SU-DHL-6 (cell line): ENCODE measurements at regions not wholly inside any gene's neighbourhood (a gene's known extent, or its start where the extent isn't known, plus 50 kb on each side); places are given as distances from the start of the nearest gene placed in this dataset.

Experiments used
- H2AFZ ChIP-seq: fragments of 200-600 bp; sonication (generic); 2 replicates; pipeline ENCODE4 v1.6.1; 2014; ENCODE audit warnings: low read depth, mild to moderate bottlenecking, moderate library complexity, mixed read lengths, antibody characterized with exemption, low read length; ENCODE audit not compliant: severe bottlenecking
- H3F3A ChIP-seq: fragments of 200-600 bp; shearing (Covaris generic); 2 replicates; pipeline ENCODE4 v1.6.0; 2016; ENCODE audit warnings: antibody characterized with exemption, mild to moderate bottlenecking; ENCODE audit not compliant: insufficient read depth
- H3K27ac ChIP-seq: fragments of 200-600 bp; sonication (generic); 2 replicates; pipeline ENCODE4 v1.5.1; 2016; ENCODE audit warnings: low read depth, mild to moderate bottlenecking, low read length, moderate library complexity, mixed read lengths
- H3K27me3 ChIP-seq: fragments of 200-600 bp; sonication (generic), shearing (Covaris generic); 2 replicates; pipeline ENCODE4 v1.6.0; 2014; ENCODE audit warnings: mild to moderate bottlenecking, low read length
- H3K36me3 ChIP-seq: fragments of 200-600 bp; sonication (generic); 2 replicates; pipeline ENCODE4 v1.6.1; 2014; ENCODE audit warnings: mild to moderate bottlenecking, low read length, mixed read lengths
- H3K4me2 ChIP-seq: fragments of 300-600, 200-600 bp; shearing (Covaris generic), sonication (generic); 2 replicates; pipeline ENCODE4 v1.6.0; 2014; ENCODE audit warnings: low read length, low read depth, mild to moderate bottlenecking; ENCODE audit not compliant: poor library complexity, severe bottlenecking
- H3K4me3 ChIP-seq: fragments of 200-600 bp; sonication (generic); 2 replicates; pipeline ENCODE4 v1.5.1; 2014; ENCODE audit warnings: antibody characterized with exemption, low read length, mild to moderate bottlenecking, mixed read lengths; ENCODE audit not compliant: insufficient read depth, poor library complexity, severe bottlenecking
- H3K79me2 ChIP-seq: fragments of 200-600 bp; sonication (generic); 2 replicates; pipeline ENCODE4 v1.6.1; 2014; ENCODE audit warnings: mild to moderate bottlenecking, low read length, moderate library complexity; ENCODE audit not compliant: insufficient read depth
- H3K9ac ChIP-seq: fragments of 200-600 bp; sonication (generic); 2 replicates; pipeline ENCODE4 v1.7.0; 2014; ENCODE audit warnings: mild to moderate bottlenecking, low read length
- H3K9me2 ChIP-seq: fragments of 200-600 bp; sonication (generic); replicated peaks from 2 replicates; pipeline ENCODE4 v1.6.1; 2014; ENCODE audit warnings: low read length; ENCODE audit not compliant: insufficient read depth
- H3K9me3 ChIP-seq: fragments of 200-600 bp; sonication (generic); 2 replicates; pipeline ENCODE4 v1.6.1; 2014; ENCODE audit warnings: low read length, mixed read lengths; ENCODE audit not compliant: insufficient read depth
- H4K20me1 ChIP-seq: fragments of 200-600 bp; sonication (generic); 2 replicates; pipeline ENCODE4 v1.6.1; 2014; ENCODE audit warnings: low read depth, mild to moderate bottlenecking, antibody characterized with exemption, low read length, moderate library complexity, mixed read lengths
- CTCF ChIP-seq: fragments of 200-600 bp; sonication (generic); IDR thresholded peaks from one replicate; pipeline ENCODE4 v1.5.1; 2017; ENCODE audit warnings: antibody characterized with exemption, mild to moderate bottlenecking, low read length, moderate library complexity; ENCODE audit not compliant: insufficient read depth, poor library complexity, severe bottlenecking
- EZH2phosphoT487 ChIP-seq: fragments of 200-600 bp; sonication (generic), shearing (Covaris generic); conservative IDR thresholded peaks from 2 replicates; pipeline ENCODE4 v1.6.1; 2018; ENCODE audit warnings: mild to moderate bottlenecking, antibody characterized with exemption, low read length, moderate library complexity, mixed read lengths

DNA sequence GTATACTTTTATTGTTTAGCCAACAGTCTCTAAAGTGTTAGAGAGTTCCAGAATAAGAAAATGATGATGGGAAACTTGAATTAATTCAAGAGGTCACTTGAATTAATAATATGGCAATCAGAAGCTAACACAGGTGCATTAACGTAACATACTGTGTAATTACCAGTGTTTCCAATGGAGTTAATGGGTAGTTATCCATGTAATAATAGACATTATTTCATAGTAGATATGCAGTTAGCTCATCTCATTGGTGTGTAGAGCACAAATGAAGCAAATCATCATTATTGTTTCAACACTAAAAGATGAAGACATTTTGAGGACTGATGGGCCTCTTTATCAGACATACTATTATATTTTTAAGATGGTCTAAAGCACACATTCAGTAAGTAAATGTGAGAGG is 460.3 kb upstream of the HNRNPA3 start:
- Histone ChIP-seq H3F3A (no peaks in the 10 kb centered on the region), H3K9me2 (no peaks in the 10 kb centered on the region), H3K36me3 (no peaks in the 10 kb centered on the region), H3K9me3 (no peaks in the 10 kb centered on the region), H2AFZ (no peak overlapping the region), H3K4me3 (no peak overlapping the region), H3K4me2 (no peak overlapping the region), H3K9ac (no peak overlapping the region), H3K79me2 (no peaks in the 10 kb centered on the region), H4K20me1 (no peaks in the 10 kb centered on the region), H3K27me3 (no peaks in the 10 kb centered on the region), H3K27ac (no peak overlapping the region)
- no peak for TF ChIP-seq EZH2phosphoT487
- TF ChIP-seq CTCF, result no peak

DNA sequence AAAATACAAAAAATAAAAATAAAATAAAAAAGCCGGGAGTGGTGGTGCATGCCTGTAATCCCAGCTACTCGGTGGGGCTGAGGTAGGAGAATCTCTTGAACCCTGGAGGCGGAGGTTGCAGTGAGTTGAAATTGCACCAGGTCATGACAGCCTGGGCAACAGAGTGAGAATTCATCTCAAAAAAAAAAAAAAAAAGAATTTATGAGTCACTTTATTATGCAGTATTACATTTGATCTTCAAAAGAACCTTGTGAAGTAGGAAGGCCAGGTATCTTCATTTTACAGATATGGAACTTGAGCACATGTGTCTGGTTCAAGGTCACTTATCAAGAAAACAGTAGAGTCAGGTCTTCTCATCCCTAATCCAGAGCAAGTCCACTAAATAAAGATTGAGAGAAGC is 459.4 kb upstream of the HNRNPA3 start:
- no peaks in the 10 kb centered on the region for H3K36me3 ChIP-seq
- no peak overlapping the region for H3K9ac ChIP-seq
- no peak for TF ChIP-seq EZH2phosphoT487
- TF ChIP-seq CTCF, result no peak
- H3K9me2 ChIP-seq, result no peaks in the 10 kb centered on the region
- H3K27me3 ChIP-seq, result no peaks in the 10 kb centered on the region
- H3K4me3 ChIP-seq, result no peak overlapping the region
- no peak overlapping the region for H3K4me2 ChIP-seq
- no peak overlapping the region for H2AFZ ChIP-seq
- H3K9me3 ChIP-seq, result no peaks in the 10 kb centered on the region
- H3K79me2 ChIP-seq, result no peaks in the 10 kb centered on the region
- no peaks in the 10 kb centered on the region for H3F3A ChIP-seq
- H3K27ac ChIP-seq, result no peak overlapping the region
- H4K20me1 ChIP-seq, result no peaks in the 10 kb centered on the region

DNA sequence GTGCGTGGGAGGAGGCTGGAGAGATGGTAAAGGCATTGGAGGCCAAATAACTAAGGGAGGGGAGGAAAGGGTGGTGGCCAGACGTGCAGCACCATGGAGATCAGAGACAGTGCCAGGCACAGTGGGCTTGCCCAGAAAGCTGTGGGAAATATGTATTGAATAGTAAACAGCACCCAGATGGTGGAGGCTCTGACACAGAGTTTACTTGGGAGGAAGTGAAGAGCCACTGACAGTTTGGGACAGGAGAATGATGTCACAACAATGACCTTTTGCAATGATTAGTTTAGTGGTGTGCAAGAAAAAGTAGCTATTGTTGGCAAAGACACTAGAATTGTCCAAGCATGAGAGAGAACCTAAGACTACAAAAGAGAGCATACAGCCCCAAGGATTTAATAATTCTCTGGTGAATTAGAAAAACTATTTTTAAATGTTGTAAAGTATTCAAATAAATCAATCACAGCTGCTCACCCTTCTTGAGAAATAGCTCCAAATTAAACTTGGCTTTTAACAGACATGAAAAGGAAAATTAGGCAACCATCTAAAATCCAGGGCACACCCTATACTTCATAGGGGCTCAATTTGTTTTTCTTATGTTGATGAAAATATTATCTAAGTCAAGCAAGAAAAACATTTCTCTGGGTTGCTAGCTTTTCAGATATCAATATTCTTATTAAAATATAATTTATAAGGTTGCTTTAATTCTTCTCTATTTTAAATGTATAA is 458.7 kb upstream of the HNRNPA3 start:
- H3K9ac ChIP-seq, result no peak overlapping the region
- H4K20me1 ChIP-seq, result no peaks in the 10 kb centered on the region
- H3K27me3 ChIP-seq, result no peaks in the 10 kb centered on the region
- H3K27ac ChIP-seq, result no peak overlapping the region
- no peak overlapping the region for H3K4me2 ChIP-seq
- no peak overlapping the region for H3K4me3 ChIP-seq
- no peaks in the 10 kb centered on the region for H3K36me3 ChIP-seq
- TF ChIP-seq CTCF, result no peak
- no peak for TF ChIP-seq EZH2phosphoT487
- H2AFZ ChIP-seq, result no peak overlapping the region
- H3F3A ChIP-seq, result no peaks in the 10 kb centered on the region
- no peaks in the 10 kb centered on the region for H3K9me3 ChIP-seq
- no peaks in the 10 kb centered on the region for H3K79me2 ChIP-seq
- no peaks in the 10 kb centered on the region for H3K9me2 ChIP-seq
